GM12872 (cell line): ENCODE measurements at regions not wholly inside any gene's neighbourhood (a gene's known extent, or its start where the extent isn't known, plus 50 kb on each side); places are given as distances from the start of the nearest gene placed in this dataset.

ENCODE experiments used
- TF ChIP-seq, protein P1 (sequence below): IDR thresholded peaks from 3 replicates; pipeline ENCODE4 v1.5.1; 2011; ENCODE audit warnings: low read depth, mild to moderate bottlenecking, low read length, moderate library complexity; ENCODE audit not compliant: insufficient read depth

- TF ChIP-seq, protein P1, sequence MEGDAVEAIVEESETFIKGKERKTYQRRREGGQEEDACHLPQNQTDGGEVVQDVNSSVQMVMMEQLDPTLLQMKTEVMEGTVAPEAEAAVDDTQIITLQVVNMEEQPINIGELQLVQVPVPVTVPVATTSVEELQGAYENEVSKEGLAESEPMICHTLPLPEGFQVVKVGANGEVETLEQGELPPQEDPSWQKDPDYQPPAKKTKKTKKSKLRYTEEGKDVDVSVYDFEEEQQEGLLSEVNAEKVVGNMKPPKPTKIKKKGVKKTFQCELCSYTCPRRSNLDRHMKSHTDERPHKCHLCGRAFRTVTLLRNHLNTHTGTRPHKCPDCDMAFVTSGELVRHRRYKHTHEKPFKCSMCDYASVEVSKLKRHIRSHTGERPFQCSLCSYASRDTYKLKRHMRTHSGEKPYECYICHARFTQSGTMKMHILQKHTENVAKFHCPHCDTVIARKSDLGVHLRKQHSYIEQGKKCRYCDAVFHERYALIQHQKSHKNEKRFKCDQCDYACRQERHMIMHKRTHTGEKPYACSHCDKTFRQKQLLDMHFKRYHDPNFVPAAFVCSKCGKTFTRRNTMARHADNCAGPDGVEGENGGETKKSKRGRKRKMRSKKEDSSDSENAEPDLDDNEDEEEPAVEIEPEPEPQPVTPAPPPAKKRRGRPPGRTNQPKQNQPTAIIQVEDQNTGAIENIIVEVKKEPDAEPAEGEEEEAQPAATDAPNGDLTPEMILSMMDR, result no peak
Measured at GRCh38 chr2:65500310-65501040, 68.1 kb upstream of the SPRED2 start.

DNA sequence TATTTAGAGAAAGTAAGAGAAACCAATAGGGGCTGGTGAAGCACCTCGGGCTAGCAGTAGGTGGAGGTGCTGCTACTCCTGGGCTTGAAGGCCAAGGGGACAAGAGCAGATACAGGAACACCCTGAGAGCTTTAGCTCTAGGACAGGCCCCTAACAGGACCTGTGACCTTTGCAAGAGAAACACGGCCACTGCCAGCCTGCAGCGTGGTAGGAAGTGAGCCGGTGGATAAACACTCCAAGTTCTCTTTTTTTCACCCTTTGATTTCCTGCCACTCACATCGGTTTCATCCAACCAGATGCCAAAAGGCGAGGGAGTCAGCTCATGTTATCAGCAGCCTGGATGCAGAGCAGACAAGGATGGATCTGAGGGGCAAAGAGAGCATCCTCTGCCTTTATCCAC lies 66.8 kb upstream of the SPRED2 start:
- TF ChIP-seq, protein P1, result no peak

DNA sequence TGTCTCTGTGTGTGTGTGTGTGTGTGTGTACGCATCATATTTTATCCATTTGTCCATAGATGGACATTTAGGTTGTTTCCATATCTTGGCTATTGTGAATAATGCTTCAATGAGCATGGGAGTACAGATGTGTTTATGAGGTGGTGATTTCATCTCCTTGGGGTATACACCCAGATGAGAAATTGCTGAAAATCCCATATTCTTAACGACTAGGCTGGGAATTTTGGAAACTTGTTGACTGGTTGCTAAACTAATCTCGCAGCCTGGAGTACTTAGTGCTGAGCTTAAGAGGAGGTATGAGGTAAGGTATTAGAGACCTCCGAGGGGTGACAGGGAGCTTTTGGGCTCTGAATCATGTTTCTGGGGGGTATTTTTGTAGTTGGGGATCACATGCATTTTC lies 66.0 kb upstream of the SPRED2 start:
- TF ChIP-seq, protein P1, result no peak

GRCh38 chr2:65495251-65495877 lies 63.0 kb upstream of the SPRED2 start:
- TF ChIP-seq, protein P1, result no peak

GRCh38 chr2:65494078-65494477 lies 61.7 kb upstream of the SPRED2 start:
- TF ChIP-seq, protein P1, result no peak

DNA sequence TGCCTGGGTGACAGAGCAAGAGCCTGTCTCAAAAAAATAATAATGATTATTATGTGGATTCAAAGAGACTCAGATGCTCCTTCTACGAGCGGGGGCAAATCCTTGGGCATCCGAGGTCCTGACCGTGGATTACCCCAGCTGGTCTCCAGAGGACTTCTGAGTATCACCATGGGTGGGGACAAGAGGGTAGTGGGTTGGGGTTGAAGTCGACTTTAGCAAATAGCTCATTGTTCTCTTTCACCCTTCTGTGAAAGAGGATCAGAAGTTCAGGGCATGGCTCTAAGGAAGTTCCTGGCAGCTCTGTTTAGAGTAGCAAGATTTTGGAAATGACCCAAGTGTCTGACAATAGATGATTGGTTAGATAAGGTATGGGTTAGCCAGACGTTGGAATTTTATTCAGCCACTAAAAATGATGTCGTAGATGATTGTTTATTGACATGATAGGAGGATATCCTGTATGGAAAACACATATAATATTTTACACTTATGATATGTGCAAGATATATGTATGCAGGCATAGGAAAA lies 59.0 kb upstream of the SPRED2 start:
- TF ChIP-seq, protein P1, result no peak

- TF ChIP-seq, protein P1, result no peak
Measured at GRCh38 chr2:65490222-65490621, 57.8 kb upstream of the SPRED2 start.
